Omental fat pad (tissue), 3 donors: ENCODE measurements at regions not wholly inside any gene's neighbourhood (a gene's known extent, or its start where the extent isn't known, plus 50 kb on each side); places are given as distances from the start of the nearest gene placed in this dataset.

Experiments used
- ATAC-seq: fragments of 150-250 bp; one replicate; pipeline ENCODE4 v1.9.1; 2016; ENCODE audit warnings: mild to moderate bottlenecking, moderate library complexity; ENCODE audit not compliant: low FRiP score
- DNase-seq: peaks from one replicate; pipeline ENCODE4 v3.0.0-alpha.2; 2019; ENCODE audit warnings: low spot score
- CTCF ChIP-seq, 3 donors: fragments of 450-650 bp; IDR thresholded peaks; one replicate each; pipeline ENCODE4 v1.5.1; 2016 to 2017; ENCODE audit warnings: antibody characterized with exemption in 3 of 3, mild to moderate bottlenecking in 3 of 3, moderate library complexity in 2 of 3

- no peak for DNase-seq
- no peak for TF ChIP-seq CTCF (IDR thresholded peaks at IDR 0.05)
- no peak for ATAC-seq
Measured at GRCh38 chr10:3682745-3683144, 102.3 kb downstream of the KLF6 start.

DNA sequence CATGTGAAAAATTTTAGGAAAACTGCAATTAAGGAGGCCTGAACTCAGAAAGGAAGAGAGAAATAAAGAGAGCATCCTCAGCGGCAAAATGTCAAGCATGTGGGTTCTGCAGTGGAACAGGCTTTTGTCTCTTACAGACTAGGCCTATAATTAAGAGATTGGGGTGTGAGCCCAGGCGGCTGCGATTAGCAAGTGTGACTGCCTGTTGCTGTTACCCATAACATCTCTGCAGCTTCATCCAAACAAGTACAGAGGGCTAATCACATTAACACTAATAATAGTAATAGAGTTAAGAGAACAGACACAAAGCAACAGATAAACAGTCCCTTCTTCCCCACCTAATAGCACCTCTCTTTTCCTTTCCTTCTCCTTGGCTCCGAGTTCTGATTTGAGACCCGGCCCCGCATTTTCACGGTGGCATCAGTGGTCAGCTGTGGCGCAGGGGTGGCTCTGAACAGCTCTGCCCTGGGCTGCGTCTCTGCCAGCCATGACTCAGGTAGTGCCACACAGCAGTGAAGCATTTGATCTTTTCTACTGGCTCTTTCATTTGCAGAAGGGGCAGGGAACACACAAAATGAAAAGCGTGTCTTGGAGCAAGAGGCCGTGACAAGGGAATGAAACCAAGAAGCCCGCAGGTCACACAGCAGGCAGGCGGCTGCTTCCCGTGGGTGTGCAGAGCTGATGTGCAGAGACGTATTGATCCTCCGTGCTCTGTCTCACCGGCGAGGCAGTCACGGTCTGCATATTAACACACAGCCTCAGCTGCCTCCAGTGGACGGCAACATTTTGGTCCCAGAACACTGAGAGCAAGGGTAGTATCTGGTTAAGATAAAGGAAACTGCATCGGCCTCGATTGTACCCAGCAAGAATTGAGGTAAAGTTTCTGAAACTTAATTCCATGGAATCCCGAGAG, 103.1 kb downstream of the KLF6 start:
- DNase-seq (no peak), ATAC-seq (no peak)
- TF ChIP-seq CTCF (IDR thresholded peaks at IDR 0.05) = no peak

GRCh38 chr10:3679950-3680629, 104.9 kb downstream of the KLF6 start:
- no peak for ATAC-seq
- no peak for DNase-seq
- TF ChIP-seq CTCF (IDR thresholded peaks at IDR 0.05) = no peak

DNA sequence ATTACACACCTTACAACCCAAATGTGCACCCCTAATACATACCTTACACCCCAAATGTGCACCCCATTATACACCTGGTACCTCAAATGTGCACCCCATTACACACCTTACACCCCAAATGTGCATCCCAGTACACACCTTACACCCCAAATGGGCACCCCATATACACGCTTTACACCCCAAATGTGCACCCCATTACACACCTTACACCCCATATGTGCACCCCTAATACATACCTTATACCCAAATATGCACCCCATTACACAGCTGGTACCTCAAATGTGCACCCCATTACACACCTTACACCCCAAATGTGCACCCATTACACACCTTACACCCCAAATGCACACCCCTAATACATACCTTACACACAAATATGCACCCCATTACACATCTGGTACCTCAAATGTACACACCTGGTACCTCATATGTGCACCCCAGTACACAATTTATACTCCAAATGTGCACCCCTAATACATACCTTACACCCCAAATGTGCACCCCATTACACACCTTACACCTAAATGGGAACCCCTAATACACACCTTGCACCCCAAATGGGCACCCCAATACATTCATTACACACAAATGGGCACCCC, 106.3 kb downstream of the KLF6 start:
- DNase-seq = no peak
- ATAC-seq = no peak
- TF ChIP-seq CTCF (IDR thresholded peaks at IDR 0.05) = no peak

DNA sequence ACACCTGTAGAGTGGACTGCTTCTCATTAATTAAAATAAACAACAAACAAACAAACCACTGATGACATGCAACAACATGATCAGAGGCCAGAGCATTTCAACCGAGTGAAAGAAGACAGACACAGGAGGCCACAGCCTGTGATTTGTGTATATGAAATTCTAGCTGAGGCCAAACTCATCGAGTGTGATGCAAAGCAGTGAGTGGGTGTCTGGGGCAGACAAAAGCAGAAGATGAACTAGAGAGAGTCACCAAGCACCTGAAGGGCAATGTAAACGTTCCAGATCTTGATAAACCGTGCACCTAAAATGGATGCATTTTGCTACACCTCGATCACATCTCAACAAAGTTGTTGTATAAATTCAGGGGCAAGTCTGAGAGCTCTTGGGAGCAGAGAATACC, 108.4 kb downstream of the KLF6 start:
- DNase-seq = no peak
- no peak for TF ChIP-seq CTCF (IDR thresholded peaks at IDR 0.05)
- ATAC-seq = no peak

- ATAC-seq (no peak), DNase-seq (no peak)
- no peak for TF ChIP-seq CTCF (IDR thresholded peaks at IDR 0.05)
Measured at GRCh38 chr10:3672220-3672619, 112.8 kb downstream of the KLF6 start.
